H1 (cell line): ENCODE measurements at regions not wholly inside any gene's neighbourhood (a gene's known extent, or its start where the extent isn't known, plus 50 kb on each side); places are given as distances from the start of the nearest gene placed in this dataset.

Source experiments
- JUND ChIP-seq: IDR thresholded peaks from 2 replicates; pipeline ENCODE4 v1.6.1; 2011; ENCODE audit warnings: mild to moderate bottlenecking, improper control_type of control experiment, low read length
- KDM1A ChIP-seq: fragments of 200-600, 300-600 bp; sonication (generic); IDR thresholded peaks from 2 replicates; pipeline ENCODE4 v1.7.1; 2016; ENCODE audit warnings: mild to moderate bottlenecking, low read length, borderline replicate concordance
- POLR2A ChIP-seq, 2 experiments: IDR thresholded peaks; 1 replicate in 1 of 2; 2 replicates in 1 of 2; pipeline ENCODE4 v1.6.1; 2011; ENCODE audit warnings: low read depth in 2 of 2, low read length in 2 of 2, mild to moderate bottlenecking in 2 of 2; ENCODE audit errors: control extremely low read depth in 1 of 2
- POU5F1 ChIP-seq: IDR thresholded peaks from 2 replicates; pipeline ENCODE4 v1.6.1; 2011; ENCODE audit warnings: low read depth, mild to moderate bottlenecking, low read length, moderate library complexity
- RXRA ChIP-seq: IDR thresholded peaks from 2 replicates; pipeline ENCODE4 v1.6.1; 2011; ENCODE audit warnings: low read depth, mild to moderate bottlenecking, low read length, moderate library complexity; ENCODE audit not compliant: insufficient read depth
- SIN3A ChIP-seq, 2 experiments: IDR thresholded peaks in 1 of 2; conservative IDR thresholded peaks in 1 of 2; 2 replicates each; pipeline ENCODE4 v1.6.1; 2011 to 2012; ENCODE audit warnings: low read length in 2 of 2, improper control_type of control experiment in 1 of 2, low read depth in 1 of 2, mild to moderate bottlenecking in 1 of 2
- SIX5 ChIP-seq: IDR thresholded peaks from 2 replicates; pipeline ENCODE4 v1.6.1; 2011; ENCODE audit warnings: mild to moderate bottlenecking, low read depth, low read length
- TAF7 ChIP-seq: optimal IDR thresholded peaks from 2 replicates; pipeline ENCODE3; 2011; ENCODE audit warnings: low read depth, mild to moderate bottlenecking, inconsistent platforms, low read length, moderate library complexity, borderline replicate concordance
- TF ChIP-seq, protein P1 (sequence below): fragments of 300-600 bp; sonication (generic); IDR thresholded peaks from 2 replicates; pipeline ENCODE4 v1.7.1; 2012; ENCODE audit warnings: low read length, moderate library complexity, mild to moderate bottlenecking, inconsistent platforms; ENCODE audit not compliant: insufficient replicate concordance
- TF ChIP-seq, protein P2 (sequence below): IDR thresholded peaks from 2 replicates; pipeline ENCODE4 v1.6.1; 2012; ENCODE audit warnings: inconsistent platforms

DNA sequence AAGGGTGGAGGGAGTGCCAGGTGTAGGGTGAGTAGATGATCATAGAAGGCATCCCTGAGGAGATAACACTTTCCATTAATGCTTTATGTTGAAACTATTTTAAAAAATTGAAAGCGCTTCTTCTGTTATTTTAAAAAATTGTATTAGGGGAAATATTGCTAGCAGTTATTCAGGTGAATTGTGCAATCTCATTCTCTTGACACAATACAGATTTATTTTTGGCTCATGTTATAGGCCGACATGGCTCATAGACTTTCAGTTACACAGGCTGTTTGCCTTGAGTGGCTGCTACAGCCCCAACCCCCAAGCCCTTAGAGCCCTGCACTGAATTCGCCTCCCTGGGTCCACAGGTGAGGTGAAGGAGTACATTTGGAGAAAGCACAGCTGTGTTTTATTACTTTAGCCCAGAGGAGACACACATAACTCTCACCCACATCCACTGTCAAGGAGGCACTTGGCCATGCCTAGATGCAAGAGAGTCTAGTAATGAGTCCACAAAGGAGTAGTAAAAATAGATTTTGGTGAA lies 228.2 kb downstream of the RFPL4B start (continued):
- TF ChIP-seq, protein P1, sequence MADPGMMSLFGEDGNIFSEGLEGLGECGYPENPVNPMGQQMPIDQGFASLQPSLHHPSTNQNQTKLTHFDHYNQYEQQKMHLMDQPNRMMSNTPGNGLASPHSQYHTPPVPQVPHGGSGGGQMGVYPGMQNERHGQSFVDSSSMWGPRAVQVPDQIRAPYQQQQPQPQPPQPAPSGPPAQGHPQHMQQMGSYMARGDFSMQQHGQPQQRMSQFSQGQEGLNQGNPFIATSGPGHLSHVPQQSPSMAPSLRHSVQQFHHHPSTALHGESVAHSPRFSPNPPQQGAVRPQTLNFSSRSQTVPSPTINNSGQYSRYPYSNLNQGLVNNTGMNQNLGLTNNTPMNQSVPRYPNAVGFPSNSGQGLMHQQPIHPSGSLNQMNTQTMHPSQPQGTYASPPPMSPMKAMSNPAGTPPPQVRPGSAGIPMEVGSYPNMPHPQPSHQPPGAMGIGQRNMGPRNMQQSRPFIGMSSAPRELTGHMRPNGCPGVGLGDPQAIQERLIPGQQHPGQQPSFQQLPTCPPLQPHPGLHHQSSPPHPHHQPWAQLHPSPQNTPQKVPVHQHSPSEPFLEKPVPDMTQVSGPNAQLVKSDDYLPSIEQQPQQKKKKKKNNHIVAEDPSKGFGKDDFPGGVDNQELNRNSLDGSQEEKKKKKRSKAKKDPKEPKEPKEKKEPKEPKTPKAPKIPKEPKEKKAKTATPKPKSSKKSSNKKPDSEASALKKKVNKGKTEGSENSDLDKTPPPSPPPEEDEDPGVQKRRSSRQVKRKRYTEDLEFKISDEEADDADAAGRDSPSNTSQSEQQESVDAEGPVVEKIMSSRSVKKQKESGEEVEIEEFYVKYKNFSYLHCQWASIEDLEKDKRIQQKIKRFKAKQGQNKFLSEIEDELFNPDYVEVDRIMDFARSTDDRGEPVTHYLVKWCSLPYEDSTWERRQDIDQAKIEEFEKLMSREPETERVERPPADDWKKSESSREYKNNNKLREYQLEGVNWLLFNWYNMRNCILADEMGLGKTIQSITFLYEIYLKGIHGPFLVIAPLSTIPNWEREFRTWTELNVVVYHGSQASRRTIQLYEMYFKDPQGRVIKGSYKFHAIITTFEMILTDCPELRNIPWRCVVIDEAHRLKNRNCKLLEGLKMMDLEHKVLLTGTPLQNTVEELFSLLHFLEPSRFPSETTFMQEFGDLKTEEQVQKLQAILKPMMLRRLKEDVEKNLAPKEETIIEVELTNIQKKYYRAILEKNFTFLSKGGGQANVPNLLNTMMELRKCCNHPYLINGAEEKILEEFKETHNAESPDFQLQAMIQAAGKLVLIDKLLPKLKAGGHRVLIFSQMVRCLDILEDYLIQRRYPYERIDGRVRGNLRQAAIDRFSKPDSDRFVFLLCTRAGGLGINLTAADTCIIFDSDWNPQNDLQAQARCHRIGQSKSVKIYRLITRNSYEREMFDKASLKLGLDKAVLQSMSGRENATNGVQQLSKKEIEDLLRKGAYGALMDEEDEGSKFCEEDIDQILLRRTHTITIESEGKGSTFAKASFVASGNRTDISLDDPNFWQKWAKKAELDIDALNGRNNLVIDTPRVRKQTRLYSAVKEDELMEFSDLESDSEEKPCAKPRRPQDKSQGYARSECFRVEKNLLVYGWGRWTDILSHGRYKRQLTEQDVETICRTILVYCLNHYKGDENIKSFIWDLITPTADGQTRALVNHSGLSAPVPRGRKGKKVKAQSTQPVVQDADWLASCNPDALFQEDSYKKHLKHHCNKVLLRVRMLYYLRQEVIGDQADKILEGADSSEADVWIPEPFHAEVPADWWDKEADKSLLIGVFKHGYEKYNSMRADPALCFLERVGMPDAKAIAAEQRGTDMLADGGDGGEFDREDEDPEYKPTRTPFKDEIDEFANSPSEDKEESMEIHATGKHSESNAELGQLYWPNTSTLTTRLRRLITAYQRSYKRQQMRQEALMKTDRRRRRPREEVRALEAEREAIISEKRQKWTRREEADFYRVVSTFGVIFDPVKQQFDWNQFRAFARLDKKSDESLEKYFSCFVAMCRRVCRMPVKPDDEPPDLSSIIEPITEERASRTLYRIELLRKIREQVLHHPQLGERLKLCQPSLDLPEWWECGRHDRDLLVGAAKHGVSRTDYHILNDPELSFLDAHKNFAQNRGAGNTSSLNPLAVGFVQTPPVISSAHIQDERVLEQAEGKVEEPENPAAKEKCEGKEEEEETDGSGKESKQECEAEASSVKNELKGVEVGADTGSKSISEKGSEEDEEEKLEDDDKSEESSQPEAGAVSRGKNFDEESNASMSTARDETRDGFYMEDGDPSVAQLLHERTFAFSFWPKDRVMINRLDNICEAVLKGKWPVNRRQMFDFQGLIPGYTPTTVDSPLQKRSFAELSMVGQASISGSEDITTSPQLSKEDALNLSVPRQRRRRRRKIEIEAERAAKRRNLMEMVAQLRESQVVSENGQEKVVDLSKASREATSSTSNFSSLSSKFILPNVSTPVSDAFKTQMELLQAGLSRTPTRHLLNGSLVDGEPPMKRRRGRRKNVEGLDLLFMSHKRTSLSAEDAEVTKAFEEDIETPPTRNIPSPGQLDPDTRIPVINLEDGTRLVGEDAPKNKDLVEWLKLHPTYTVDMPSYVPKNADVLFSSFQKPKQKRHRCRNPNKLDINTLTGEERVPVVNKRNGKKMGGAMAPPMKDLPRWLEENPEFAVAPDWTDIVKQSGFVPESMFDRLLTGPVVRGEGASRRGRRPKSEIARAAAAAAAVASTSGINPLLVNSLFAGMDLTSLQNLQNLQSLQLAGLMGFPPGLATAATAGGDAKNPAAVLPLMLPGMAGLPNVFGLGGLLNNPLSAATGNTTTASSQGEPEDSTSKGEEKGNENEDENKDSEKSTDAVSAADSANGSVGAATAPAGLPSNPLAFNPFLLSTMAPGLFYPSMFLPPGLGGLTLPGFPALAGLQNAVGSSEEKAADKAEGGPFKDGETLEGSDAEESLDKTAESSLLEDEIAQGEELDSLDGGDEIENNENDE: no peak
- TF ChIP-seq, protein P2, sequence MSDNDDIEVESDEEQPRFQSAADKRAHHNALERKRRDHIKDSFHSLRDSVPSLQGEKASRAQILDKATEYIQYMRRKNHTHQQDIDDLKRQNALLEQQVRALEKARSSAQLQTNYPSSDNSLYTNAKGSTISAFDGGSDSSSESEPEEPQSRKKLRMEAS: no peak
- TF ChIP-seq POU5F1: no peak
- TF ChIP-seq SIN3A (conservative IDR thresholded peaks at IDR 0.05 in 1 of 2, IDR thresholded peaks at IDR 0.05 in 1 of 2; ENCODE audit: low read depth in 1 of 2, low read length in 2 of 2): no peak
- no peak for TF ChIP-seq SIX5
- TF ChIP-seq KDM1A: no peak
- TF ChIP-seq RXRA: no peak
- TF ChIP-seq POLR2A (IDR thresholded peaks at IDR 0.05; ENCODE audit: control extremely low read depth in 1 of 2, low read depth in 2 of 2, low read length in 2 of 2): no peak
- TF ChIP-seq JUND: no peak
- no peak for TF ChIP-seq TAF7
